IMR-90 (cell line): ENCODE measurements at regions not wholly inside any gene's neighbourhood (a gene's known extent, or its start where the extent isn't known, plus 50 kb on each side); places are given as distances from the start of the nearest gene placed in this dataset.

Experiments
- ATAC-seq: fragments of 200-7000 bp; cut with Tn5 transposase; 2 replicates; pipeline ENCODE4 v1.9.1; 2020; ENCODE audit warnings: low read depth, mild to moderate bottlenecking, moderate library complexity
- BruUV-seq: library from RNA; stranded (reverse); fragments of 400-500 nt; replicated peaks from 2 replicates; lab custom pipeline; 2021; lab: Mats Ljungman, UMichigan
- CTCF ChIA-PET: fragments of 300-600 bp; formaldehyde crosslinking; extraction: SDS; loops from one replicate; lab custom pipeline; 2021; ENCODE audit warnings: antibody characterized with exemption; lab: Yijun Ruan, JAX
- POLR2A ChIA-PET: fragments of 300-600 bp; sonication (Branson Sonifier 250); formaldehyde crosslinking; loops from one replicate; lab custom pipeline; 2022; ENCODE audit warnings: antibody characterized with exemption; ENCODE audit not compliant: unreplicated experiment; lab: Charles Lee
- DNase-seq: peaks from one replicate; pipeline ENCODE4 v3.0.0; 2013
- H2AFZ ChIP-seq: replicated peaks from 2 replicates; pipeline ENCODE3; 2013; ENCODE audit warnings: low read length, mild to moderate bottlenecking; ENCODE audit not compliant: poor library complexity
- H2AK5ac ChIP-seq: 2 replicates; pipeline ENCODE4 v1.6.1; 2013; ENCODE audit warnings: low read depth, low read length, inconsistent platforms
- H2AK9ac ChIP-seq: replicated peaks from 2 replicates; pipeline ENCODE3; 2013; ENCODE audit warnings: mild to moderate bottlenecking, low read depth, low read length, moderate library complexity; ENCODE audit not compliant: poor library complexity
- H2BK120ac ChIP-seq: 2 replicates; pipeline ENCODE4 v1.6.1; 2013; ENCODE audit warnings: low read depth, low read length, inconsistent platforms
- H2BK15ac ChIP-seq: 3 replicates; pipeline ENCODE4 v1.6.1; 2013; ENCODE audit warnings: low read depth, low read length, inconsistent platforms
- H2BK20ac ChIP-seq: 2 replicates; pipeline ENCODE4 v1.6.1; 2013; ENCODE audit warnings: low read depth, mild to moderate bottlenecking, inconsistent platforms, low read length, moderate library complexity
- H2BK5ac ChIP-seq: 2 replicates; pipeline ENCODE4 v1.6.1; 2013; ENCODE audit warnings: mild to moderate bottlenecking, low read depth, low read length, inconsistent platforms; ENCODE audit not compliant: poor library complexity, severe bottlenecking
- H3K14ac ChIP-seq: replicated peaks from 2 replicates; pipeline ENCODE4 v1.6.1; 2013; ENCODE audit warnings: low read depth, low read length, inconsistent platforms
- H3K18ac ChIP-seq: 2 replicates; pipeline ENCODE4 v1.6.1; 2013; ENCODE audit warnings: low read depth, low read length, control low read depth
- H3K23ac ChIP-seq: 2 replicates; pipeline ENCODE4 v1.6.1; 2013; ENCODE audit warnings: low read depth, low read length, inconsistent platforms
- H3K27ac ChIP-seq: 2 replicates; pipeline ENCODE4 v1.5.1; 2013; ENCODE audit warnings: mild to moderate bottlenecking, control low read depth, low read length; ENCODE audit not compliant: insufficient read depth
- H3K27me3 ChIP-seq: 2 replicates; pipeline ENCODE4 v1.6.1; 2013; ENCODE audit warnings: low read length; ENCODE audit not compliant: control insufficient read depth, insufficient read depth
- H3K36me3 ChIP-seq: 2 replicates; pipeline ENCODE4 v1.6.1; 2013; ENCODE audit warnings: low read length, mixed read lengths; ENCODE audit not compliant: control insufficient read depth, insufficient read depth
- H3K4ac ChIP-seq: 2 replicates; pipeline ENCODE4 v1.6.1; 2013; ENCODE audit warnings: low read depth, low read length, inconsistent platforms
- H3K4me1 ChIP-seq: 2 replicates; pipeline ENCODE4 v1.6.1; 2013; ENCODE audit warnings: low read length, mixed read lengths; ENCODE audit not compliant: control insufficient read depth, insufficient read depth
- H3K4me2 ChIP-seq: 2 replicates; pipeline ENCODE4 v1.6.1; 2013; ENCODE audit warnings: low read depth, mild to moderate bottlenecking, control low read depth, low read length, moderate library complexity
- H3K4me3 ChIP-seq: 2 replicates; pipeline ENCODE4 v1.5.1; 2013; ENCODE audit warnings: low read depth, mild to moderate bottlenecking, control low read depth, low read length, moderate library complexity; ENCODE audit not compliant: insufficient read depth
- H3K56ac ChIP-seq: 2 replicates; pipeline ENCODE4 v1.6.1; 2013; ENCODE audit warnings: low read length, inconsistent platforms; ENCODE audit not compliant: insufficient read depth; ENCODE audit errors: extremely low read depth
- H3K79me1 ChIP-seq, 2 experiments: 2 replicates each; pipeline ENCODE4 v1.6.1; 2013; ENCODE audit warnings: low read length in 2 of 2, inconsistent platforms in 1 of 2, low read depth in 1 of 2
- H3K9ac ChIP-seq: 2 replicates; pipeline ENCODE4 v1.6.1; 2013; ENCODE audit warnings: low read depth, low read length, control low read depth
- H3K9me1 ChIP-seq: 2 replicates; pipeline ENCODE4 v1.6.1; 2013; ENCODE audit warnings: low read length, inconsistent platforms; ENCODE audit not compliant: insufficient read depth
- H3K9me3 ChIP-seq: 2 replicates; pipeline ENCODE4 v1.6.1; 2013; ENCODE audit warnings: low read length; ENCODE audit not compliant: control insufficient read depth, insufficient read depth
- H4K20me1 ChIP-seq: 2 replicates; pipeline ENCODE4 v1.6.1; 2013; ENCODE audit warnings: low read length, inconsistent platforms; ENCODE audit not compliant: insufficient read depth
- H4K5ac ChIP-seq: 2 replicates; pipeline ENCODE4 v1.6.1; 2013; ENCODE audit warnings: mild to moderate bottlenecking, low read depth, low read length, control low read depth
- H4K8ac ChIP-seq, 2 experiments: 2 replicates each; pipeline ENCODE4 v1.6.1; 2013; ENCODE audit warnings: low read depth in 2 of 2, low read length in 2 of 2, control low read depth in 1 of 2, inconsistent platforms in 1 of 2
- H4K91ac ChIP-seq: 2 replicates; pipeline ENCODE4 v1.6.1; 2013; ENCODE audit warnings: low read depth, low read length, inconsistent platforms; ENCODE audit not compliant: insufficient read depth
- ELK1 ChIP-seq: fragments of 150-350 bp; IDR thresholded peaks from 2 replicates; pipeline ENCODE4 v1.6.1; 2016; ENCODE audit warnings: low read depth, mild to moderate bottlenecking, low read length, moderate library complexity, borderline replicate concordance
- FOS ChIP-seq: fragments of 150-350 bp; IDR thresholded peaks from 2 replicates; pipeline ENCODE4 v1.6.1; 2016; ENCODE audit warnings: low read depth, low read length
- MAFK ChIP-seq: IDR thresholded peaks from 2 replicates; pipeline ENCODE4 v1.6.1; 2012; ENCODE audit warnings: low read depth, low read length, improper control_type of control experiment
- MAZ ChIP-seq: IDR thresholded peaks from 2 replicates; pipeline ENCODE4 v1.6.1; 2012; ENCODE audit warnings: low read depth, mild to moderate bottlenecking, low read length, improper control_type of control experiment, moderate library complexity, borderline replicate concordance
- MXI1 ChIP-seq: IDR thresholded peaks from 2 replicates; pipeline ENCODE4 v1.6.1; 2012; ENCODE audit warnings: low read depth, mild to moderate bottlenecking, low read length, moderate library complexity, borderline replicate concordance
- NFE2L2 ChIP-seq: fragments of 150-350 bp; IDR thresholded peaks from 2 replicates; pipeline ENCODE4 v1.6.1; 2016; ENCODE audit warnings: low read depth, mild to moderate bottlenecking, low read length
- POLR2A ChIP-seq: IDR thresholded peaks from 2 replicates; pipeline ENCODE4 v1.6.1; 2012; ENCODE audit warnings: mild to moderate bottlenecking, low read depth, low read length
- RFX5 ChIP-seq: IDR thresholded peaks from 2 replicates; pipeline ENCODE4 v1.8.0; 2012; ENCODE audit warnings: low read depth, mild to moderate bottlenecking, low read length, moderate library complexity
- WGBS, 2 experiments: methylation state at CpG; one replicate each; pipeline versions ENCODE4 v1.1.5 to v1.1.7; 2013; ENCODE audit warnings: missing lambda C conversion rate in 2 of 2; ENCODE audit not compliant: insufficient read length in 1 of 2; ENCODE audit errors: extremely low coverage in 2 of 2; 5-methylcytosine and 5-hydroxymethylcytosine counted together
- dilution Hi-C: fragments of 300-500 bp; cut with HindIII; formaldehyde crosslinking; loops from one replicate; pipeline ENCODE4 v1.14.3; 2018; ENCODE audit warnings: low sequenced_read_pairs; ENCODE audit not compliant: unreplicated experiment
- in situ Hi-C: fragments of 300-500 bp; cut with MboI; formaldehyde crosslinking; loops from 3 replicates; pipeline ENCODE4 v1.14.3; 2019; ENCODE audit warnings: low sequenced_read_pairs, inconsistent platforms, mixed read lengths
- intact Hi-C: fragments of 100-400 bp; cut with micrococcal nuclease; formaldehyde crosslinking; loops from 2 replicates; pipeline ENCODE4 v1.10.0; 2022
- TF ChIP-seq, protein P1 (sequence below): conservative IDR thresholded peaks from 2 replicates; pipeline ENCODE4 v1.5.1; 2012; ENCODE audit warnings: mild to moderate bottlenecking, low read depth, low read length, improper control_type of control experiment
- TF ChIP-seq, protein P2 (sequence below): fragments of 150-350 bp; IDR thresholded peaks from 2 replicates; pipeline ENCODE4 v1.6.1; 2017; ENCODE audit warnings: mild to moderate bottlenecking, antibody characterized with exemption, low read length, low read depth

DNA sequence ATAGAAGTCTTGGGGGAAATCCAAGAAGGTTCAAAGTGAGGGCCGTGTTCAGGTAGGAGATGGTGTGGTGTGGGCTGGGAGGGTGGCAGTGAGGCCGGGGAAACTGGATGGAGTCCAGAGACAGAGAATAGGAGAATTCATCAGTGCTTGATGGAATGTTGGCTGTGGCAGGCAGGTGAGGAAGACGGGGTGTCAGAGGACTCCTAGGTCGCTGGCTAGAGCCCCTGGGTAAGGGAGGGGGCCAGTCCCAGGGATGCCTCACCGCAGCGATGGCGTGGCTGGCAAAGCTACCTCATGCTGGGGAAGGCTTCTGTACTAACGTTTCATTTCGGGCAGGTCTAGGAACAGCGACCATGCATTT, 373.0 kb downstream of the RPS24 start:
- H3K9me1 ChIP-seq = no peaks in the 10 kb centered on the region
- H3K79me1 ChIP-seq = no peaks in the 10 kb centered on the region
- no peak overlapping the region for H3K9ac ChIP-seq
- TF ChIP-seq NFE2L2 (no peak), RFX5 (no peak), MAZ (no peak), POLR2A (no peak), ELK1 (no peak), MAFK (no peak), FOS (no peak), MXI1 (no peak)
- TF ChIP-seq, protein P1, sequence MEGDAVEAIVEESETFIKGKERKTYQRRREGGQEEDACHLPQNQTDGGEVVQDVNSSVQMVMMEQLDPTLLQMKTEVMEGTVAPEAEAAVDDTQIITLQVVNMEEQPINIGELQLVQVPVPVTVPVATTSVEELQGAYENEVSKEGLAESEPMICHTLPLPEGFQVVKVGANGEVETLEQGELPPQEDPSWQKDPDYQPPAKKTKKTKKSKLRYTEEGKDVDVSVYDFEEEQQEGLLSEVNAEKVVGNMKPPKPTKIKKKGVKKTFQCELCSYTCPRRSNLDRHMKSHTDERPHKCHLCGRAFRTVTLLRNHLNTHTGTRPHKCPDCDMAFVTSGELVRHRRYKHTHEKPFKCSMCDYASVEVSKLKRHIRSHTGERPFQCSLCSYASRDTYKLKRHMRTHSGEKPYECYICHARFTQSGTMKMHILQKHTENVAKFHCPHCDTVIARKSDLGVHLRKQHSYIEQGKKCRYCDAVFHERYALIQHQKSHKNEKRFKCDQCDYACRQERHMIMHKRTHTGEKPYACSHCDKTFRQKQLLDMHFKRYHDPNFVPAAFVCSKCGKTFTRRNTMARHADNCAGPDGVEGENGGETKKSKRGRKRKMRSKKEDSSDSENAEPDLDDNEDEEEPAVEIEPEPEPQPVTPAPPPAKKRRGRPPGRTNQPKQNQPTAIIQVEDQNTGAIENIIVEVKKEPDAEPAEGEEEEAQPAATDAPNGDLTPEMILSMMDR = no peak
- TF ChIP-seq, protein P2, sequence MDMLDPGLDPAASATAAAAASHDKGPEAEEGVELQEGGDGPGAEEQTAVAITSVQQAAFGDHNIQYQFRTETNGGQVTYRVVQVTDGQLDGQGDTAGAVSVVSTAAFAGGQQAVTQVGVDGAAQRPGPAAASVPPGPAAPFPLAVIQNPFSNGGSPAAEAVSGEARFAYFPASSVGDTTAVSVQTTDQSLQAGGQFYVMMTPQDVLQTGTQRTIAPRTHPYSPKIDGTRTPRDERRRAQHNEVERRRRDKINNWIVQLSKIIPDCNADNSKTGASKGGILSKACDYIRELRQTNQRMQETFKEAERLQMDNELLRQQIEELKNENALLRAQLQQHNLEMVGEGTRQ = no peak
- H2AK9ac ChIP-seq = no peak overlapping the region
- no peak overlapping the region; the same call in 1 of the 2 replicates for H3K4me3 ChIP-seq
- no peak overlapping the region for H2BK15ac ChIP-seq
- H4K8ac ChIP-seq = no peak overlapping the region
- H3K36me3 ChIP-seq = no peaks in the 10 kb centered on the region
- H4K91ac ChIP-seq = no peak overlapping the region
- H3K9me3 ChIP-seq = no peaks in the 10 kb centered on the region
- 0 out of 2 replicates have a peak, but pooled peaks cover 4% of the 10 kb centered on the region for H4K20me1 ChIP-seq
- peak overlapping the region; percentile 69 for H3K4me2 ChIP-seq
- no peak overlapping the region for H3K18ac ChIP-seq
- H3K4me1 ChIP-seq = peaks cover 7% of the 10 kb centered on the region; the same call in 1 of the 2 replicates
- H2AK5ac ChIP-seq = no peak overlapping the region
- peaks cover 29% of the 10 kb centered on the region for H3K27me3 ChIP-seq
- no peak overlapping the region for H3K56ac ChIP-seq
- peak overlapping the region; percentile 67 for H2AFZ ChIP-seq
- no peak overlapping the region for H3K27ac ChIP-seq
- ChIA-PET POLR2A (no interaction called here), CTCF (no interaction called here)
- H3K14ac ChIP-seq = no peak overlapping the region
- intact Hi-C loops = no loop called here
- no peak for DNase-seq
- in situ Hi-C loops = no loop called here
- H3K23ac ChIP-seq = no peak overlapping the region
- no peak overlapping the region for H2BK5ac ChIP-seq
- WGBS, 2 experiments = 27% methylated on average over 4 of the region's 10 CpGs; no CpG with 5 or more reads in 1 of the 2 experiments
- no TSS peak for BruUV-seq
- dilution Hi-C loops = no loop called here
- no peak overlapping the region for H4K5ac ChIP-seq
- no peak overlapping the region for H2BK20ac ChIP-seq
- H2BK120ac ChIP-seq = no peak overlapping the region
- H3K4ac ChIP-seq = no peak overlapping the region
- ATAC-seq = no peak
